SU-DHL-6 (cell line): ENCODE measurements at regions not wholly inside any gene's neighbourhood (a gene's known extent, or its start where the extent isn't known, plus 50 kb on each side); places are given as distances from the start of the nearest gene placed in this dataset.

Source experiments
- H2AFZ ChIP-seq: fragments of 200-600 bp; sonication (generic); 2 replicates; pipeline ENCODE4 v1.6.1; 2014; ENCODE audit warnings: low read depth, mild to moderate bottlenecking, moderate library complexity, mixed read lengths, antibody characterized with exemption, low read length; ENCODE audit not compliant: severe bottlenecking
- H3F3A ChIP-seq: fragments of 200-600 bp; shearing (Covaris generic); 2 replicates; pipeline ENCODE4 v1.6.0; 2016; ENCODE audit warnings: antibody characterized with exemption, mild to moderate bottlenecking; ENCODE audit not compliant: insufficient read depth
- H3K27ac ChIP-seq: fragments of 200-600 bp; sonication (generic); 2 replicates; pipeline ENCODE4 v1.5.1; 2016; ENCODE audit warnings: low read depth, mild to moderate bottlenecking, low read length, moderate library complexity, mixed read lengths
- H3K27me3 ChIP-seq: fragments of 200-600 bp; sonication (generic), shearing (Covaris generic); 2 replicates; pipeline ENCODE4 v1.6.0; 2014; ENCODE audit warnings: mild to moderate bottlenecking, low read length
- H3K36me3 ChIP-seq: fragments of 200-600 bp; sonication (generic); 2 replicates; pipeline ENCODE4 v1.6.1; 2014; ENCODE audit warnings: mild to moderate bottlenecking, low read length, mixed read lengths
- H3K4me2 ChIP-seq: fragments of 300-600, 200-600 bp; shearing (Covaris generic), sonication (generic); 2 replicates; pipeline ENCODE4 v1.6.0; 2014; ENCODE audit warnings: low read length, low read depth, mild to moderate bottlenecking; ENCODE audit not compliant: poor library complexity, severe bottlenecking
- H3K4me3 ChIP-seq: fragments of 200-600 bp; sonication (generic); 2 replicates; pipeline ENCODE4 v1.5.1; 2014; ENCODE audit warnings: antibody characterized with exemption, low read length, mild to moderate bottlenecking, mixed read lengths; ENCODE audit not compliant: insufficient read depth, poor library complexity, severe bottlenecking
- H3K79me2 ChIP-seq: fragments of 200-600 bp; sonication (generic); 2 replicates; pipeline ENCODE4 v1.6.1; 2014; ENCODE audit warnings: mild to moderate bottlenecking, low read length, moderate library complexity; ENCODE audit not compliant: insufficient read depth
- H3K9ac ChIP-seq: fragments of 200-600 bp; sonication (generic); 2 replicates; pipeline ENCODE4 v1.7.0; 2014; ENCODE audit warnings: mild to moderate bottlenecking, low read length
- H3K9me2 ChIP-seq: fragments of 200-600 bp; sonication (generic); replicated peaks from 2 replicates; pipeline ENCODE4 v1.6.1; 2014; ENCODE audit warnings: low read length; ENCODE audit not compliant: insufficient read depth
- H3K9me3 ChIP-seq: fragments of 200-600 bp; sonication (generic); 2 replicates; pipeline ENCODE4 v1.6.1; 2014; ENCODE audit warnings: low read length, mixed read lengths; ENCODE audit not compliant: insufficient read depth
- H4K20me1 ChIP-seq: fragments of 200-600 bp; sonication (generic); 2 replicates; pipeline ENCODE4 v1.6.1; 2014; ENCODE audit warnings: low read depth, mild to moderate bottlenecking, antibody characterized with exemption, low read length, moderate library complexity, mixed read lengths
- CTCF ChIP-seq: fragments of 200-600 bp; sonication (generic); IDR thresholded peaks from one replicate; pipeline ENCODE4 v1.5.1; 2017; ENCODE audit warnings: antibody characterized with exemption, mild to moderate bottlenecking, low read length, moderate library complexity; ENCODE audit not compliant: insufficient read depth, poor library complexity, severe bottlenecking
- EZH2phosphoT487 ChIP-seq: fragments of 200-600 bp; sonication (generic), shearing (Covaris generic); conservative IDR thresholded peaks from 2 replicates; pipeline ENCODE4 v1.6.1; 2018; ENCODE audit warnings: mild to moderate bottlenecking, antibody characterized with exemption, low read length, moderate library complexity, mixed read lengths

DNA sequence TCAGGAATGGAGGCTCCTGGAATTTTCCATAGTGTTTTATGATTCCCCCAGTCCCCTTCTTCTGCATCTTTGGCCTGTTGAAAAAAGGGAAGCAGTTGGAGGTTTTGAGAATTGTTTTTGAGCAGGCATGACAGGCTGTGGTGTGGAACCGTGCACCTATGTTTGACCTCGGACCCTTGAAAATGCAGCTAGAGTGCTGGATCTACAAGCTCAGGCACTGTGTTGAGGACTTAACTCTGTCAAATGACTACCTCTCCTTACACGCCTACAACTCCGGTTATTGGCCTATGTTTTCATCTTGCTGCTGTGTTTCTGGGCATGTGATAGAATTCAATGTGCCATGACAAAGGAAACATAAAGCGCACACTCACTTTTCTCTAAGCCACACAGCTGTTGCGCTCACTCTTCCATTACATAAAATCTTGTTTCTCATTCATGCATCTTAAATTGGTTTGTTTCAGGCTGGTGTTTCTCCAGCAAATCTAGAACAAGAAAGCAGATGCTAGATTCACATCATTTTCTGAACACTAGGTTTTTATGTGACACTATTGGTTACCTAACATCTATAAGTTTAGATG, 616.6 kb downstream of the FGF9 start:
- no peak overlapping the region for H2AFZ ChIP-seq
- H3K9me3 ChIP-seq = no peaks in the 10 kb centered on the region
- H3K9ac ChIP-seq = no peak overlapping the region
- H3F3A ChIP-seq = no peaks in the 10 kb centered on the region
- H4K20me1 ChIP-seq = no peaks in the 10 kb centered on the region
- no peaks in the 10 kb centered on the region for H3K27me3 ChIP-seq
- H3K79me2 ChIP-seq = no peaks in the 10 kb centered on the region
- no peak overlapping the region for H3K4me3 ChIP-seq
- H3K36me3 ChIP-seq = no peaks in the 10 kb centered on the region
- TF ChIP-seq CTCF (no peak), EZH2phosphoT487 (no peak)
- no peak overlapping the region for H3K27ac ChIP-seq
- no peaks in the 10 kb centered on the region for H3K9me2 ChIP-seq
- H3K4me2 ChIP-seq = no peak overlapping the region

- no peaks in the 10 kb centered on the region for H3K9me3 ChIP-seq
Measured at GRCh38 chr13:22288496-22288895, 617.6 kb downstream of the FGF9 start.

DNA sequence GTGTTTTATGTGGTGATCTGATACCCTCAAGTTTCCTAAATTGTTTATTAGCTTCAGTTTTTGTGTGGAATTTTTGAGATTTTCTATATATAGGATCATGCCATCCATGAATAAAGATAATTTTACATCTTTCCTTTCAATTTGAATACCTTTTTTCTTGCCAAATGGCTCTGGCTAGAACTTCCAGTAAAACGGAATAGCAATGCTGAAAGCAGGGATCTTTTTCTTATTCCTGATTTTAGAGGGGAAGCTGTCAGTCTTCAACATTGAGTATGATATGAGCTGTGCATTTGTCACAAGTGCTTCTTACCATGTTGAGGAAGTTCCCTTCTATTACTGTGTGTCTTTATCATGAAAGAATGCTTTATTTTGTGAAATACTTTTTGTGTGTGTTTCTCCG, 618.8 kb downstream of the FGF9 start:
- no peaks in the 10 kb centered on the region for H3K27me3 ChIP-seq
- no peak for TF ChIP-seq EZH2phosphoT487
- TF ChIP-seq CTCF = no peak
- H3K36me3 ChIP-seq = no peaks in the 10 kb centered on the region
- H3K4me2 ChIP-seq = no peak overlapping the region
- H3K9ac ChIP-seq = no peak overlapping the region
- H3K27ac ChIP-seq = no peak overlapping the region
- H3K9me2 ChIP-seq = no peaks in the 10 kb centered on the region
- H2AFZ ChIP-seq = no peak overlapping the region
- no peak overlapping the region for H3K4me3 ChIP-seq
- no peaks in the 10 kb centered on the region for H3K9me3 ChIP-seq
- no peaks in the 10 kb centered on the region for H3K79me2 ChIP-seq
- H4K20me1 ChIP-seq = no peaks in the 10 kb centered on the region
- no peaks in the 10 kb centered on the region for H3F3A ChIP-seq

More at GRCh38 chr13:22288496-22288895, 617.6 kb downstream of the FGF9 start:
- Histone ChIP-seq H3K4me2 (no peak overlapping the region), H3K4me3 (no peak overlapping the region), H3K27me3 (no peaks in the 10 kb centered on the region), H4K20me1 (no peaks in the 10 kb centered on the region), H3K27ac (no peak overlapping the region), H3K79me2 (no peaks in the 10 kb centered on the region), H3K36me3 (no peaks in the 10 kb centered on the region), H3F3A (no peaks in the 10 kb centered on the region), H3K9ac (no peak overlapping the region), H2AFZ (no peak overlapping the region), H3K9me2 (no peaks in the 10 kb centered on the region)
- no peak for TF ChIP-seq CTCF
- TF ChIP-seq EZH2phosphoT487 = no peak
